ENCODE measurements at regions not wholly inside any gene's neighbourhood (a gene's known extent, or its start where the extent isn't known, plus 50 kb on each side); places are given as distances from the start of the nearest gene placed in this dataset.

GRCh38 chr9:91056917-91057316 is 255.3 kb downstream of the SYK start:
- no peak for DNase-seq (ENCODE audit: extremely low spot score)
- TF ChIP-seq SP1 (IDR thresholded peaks at IDR 0.05): no peak
- no peak for TF ChIP-seq ARNT (IDR thresholded peaks at IDR 0.05)
- CTCF ChIA-PET: no interaction called here
- POLR2A ChIA-PET: no interaction called here

GRCh38 chr9:91059713-91060112 is 258.1 kb downstream of the SYK start:
- TF ChIP-seq LEF1 (IDR thresholded peaks at IDR 0.05; ENCODE audit: borderline replicate concordance) (no peak), SP1 (IDR thresholded peaks at IDR 0.05) (no peak), TARDBP (IDR thresholded peaks at IDR 0.05) (no peak), FOXA1 (IDR thresholded peaks at IDR 0.05) (no peak), CTBP1 (IDR thresholded peaks at IDR 0.05; ENCODE audit: borderline replicate concordance) (no peak), ELF4 (IDR thresholded peaks at IDR 0.05) (no peak), FOXK2 (IDR thresholded peaks at IDR 0.05) (no peak), L3MBTL2 (conservative IDR thresholded peaks at IDR 0.05) (no peak), HDGF (IDR thresholded peaks at IDR 0.05; ENCODE audit: borderline replicate concordance) (no peak), NFRKB (IDR thresholded peaks at IDR 0.05) (no peak), ARNT (IDR thresholded peaks at IDR 0.05) (no peak), BHLHE40 (IDR thresholded peaks at IDR 0.05; ENCODE audit: borderline replicate concordance) (no peak), PKNOX1 (IDR thresholded peaks at IDR 0.05) (no peak), SUZ12 (IDR thresholded peaks at IDR 0.05) (no peak), FOXM1 (IDR thresholded peaks at IDR 0.05; ENCODE audit: borderline replicate concordance) (no peak), ZNF384 (IDR thresholded peaks at IDR 0.05) (no peak)
- ChIA-PET CTCF (no interaction called here), POLR2A (no interaction called here)
- no peak for DNase-seq (ENCODE audit: extremely low spot score)

- ChIA-PET CTCF (no interaction called here), POLR2A (no interaction called here)
- no peak for DNase-seq (ENCODE audit: extremely low spot score)
- TF ChIP-seq HDGF (IDR thresholded peaks at IDR 0.05; ENCODE audit: borderline replicate concordance) (no peak), FOXK2 (IDR thresholded peaks at IDR 0.05) (no peak), ARNT (IDR thresholded peaks at IDR 0.05) (no peak), ZNF384 (IDR thresholded peaks at IDR 0.05) (no peak), CTBP1 (IDR thresholded peaks at IDR 0.05; ENCODE audit: borderline replicate concordance) (no peak), ELF4 (IDR thresholded peaks at IDR 0.05) (no peak)
Measured at GRCh38 chr9:91060520-91061343, 259.1 kb downstream of the SYK start.

- POLR2A ChIA-PET: no interaction called here
- no peak for DNase-seq (ENCODE audit: extremely low spot score)
- TF ChIP-seq ELF4 (IDR thresholded peaks at IDR 0.05): no peak
- no peak for TF ChIP-seq SP1 (IDR thresholded peaks at IDR 0.05)
- TF ChIP-seq CTBP1 (IDR thresholded peaks at IDR 0.05; ENCODE audit: borderline replicate concordance): no peak
- no peak for TF ChIP-seq ARNT (IDR thresholded peaks at IDR 0.05)
- TF ChIP-seq TARDBP (IDR thresholded peaks at IDR 0.05): no peak
- TF ChIP-seq BHLHE40 (IDR thresholded peaks at IDR 0.05; ENCODE audit: borderline replicate concordance): no peak
- CTCF ChIA-PET: no interaction called here
Measured at GRCh38 chr9:91061506-91061905, 259.9 kb downstream of the SYK start.

- TF ChIP-seq SUZ12 (IDR thresholded peaks at IDR 0.05) (no peak), HDGF (IDR thresholded peaks at IDR 0.05; ENCODE audit: borderline replicate concordance) (no peak), TARDBP (IDR thresholded peaks at IDR 0.05) (no peak), BHLHE40 (IDR thresholded peaks at IDR 0.05; ENCODE audit: borderline replicate concordance) (no peak), NFRKB (IDR thresholded peaks at IDR 0.05) (no peak)
- CTCF ChIA-PET: interaction anchor here (1.1 kb wide), 1 partner anchor 27 kb away, joined by 3 read pairs; no protein-coding TSS in a partner anchor
- DNase-seq (ENCODE audit: extremely low spot score): no peak
- POLR2A ChIA-PET: no interaction called here
Measured at GRCh38 chr9:91062281-91062680, 260.7 kb downstream of the SYK start.

GRCh38 chr9:91063471-91063870 is 261.9 kb downstream of the SYK start:
- TF ChIP-seq LEF1 (IDR thresholded peaks at IDR 0.05; ENCODE audit: borderline replicate concordance) (no peak), TARDBP (IDR thresholded peaks at IDR 0.05) (no peak), FOXM1 (IDR thresholded peaks at IDR 0.05; ENCODE audit: borderline replicate concordance) (no peak), NFRKB (IDR thresholded peaks at IDR 0.05) (no peak), L3MBTL2 (conservative IDR thresholded peaks at IDR 0.05) (no peak), ZNF384 (IDR thresholded peaks at IDR 0.05) (no peak), PKNOX1 (IDR thresholded peaks at IDR 0.05) (no peak), SP1 (IDR thresholded peaks at IDR 0.05) (no peak), FOXA1 (IDR thresholded peaks at IDR 0.05) (no peak), ELF4 (IDR thresholded peaks at IDR 0.05) (no peak)
- ChIA-PET CTCF (interaction anchor here (1.1 kb wide), 1 partner anchor 26 kb away, joined by 3 read pairs; no protein-coding TSS in a partner anchor), POLR2A (no interaction called here)
- DNase-seq (ENCODE audit: extremely low spot score): no peak

- ChIA-PET CTCF (no interaction called here), POLR2A (no interaction called here)
- DNase-seq (ENCODE audit: extremely low spot score): no peak
- TF ChIP-seq SUZ12 (IDR thresholded peaks at IDR 0.05) (no peak), SP1 (IDR thresholded peaks at IDR 0.05) (no peak), ELF4 (IDR thresholded peaks at IDR 0.05) (no peak), LEF1 (IDR thresholded peaks at IDR 0.05; ENCODE audit: borderline replicate concordance) (no peak), NFRKB (IDR thresholded peaks at IDR 0.05) (no peak), L3MBTL2 (conservative IDR thresholded peaks at IDR 0.05) (no peak), HDGF (IDR thresholded peaks at IDR 0.05; ENCODE audit: borderline replicate concordance) (no peak), ARNT (IDR thresholded peaks at IDR 0.05) (no peak), FOXK2 (IDR thresholded peaks at IDR 0.05) (no peak), FOXM1 (IDR thresholded peaks at IDR 0.05; ENCODE audit: borderline replicate concordance) (no peak), BHLHE40 (IDR thresholded peaks at IDR 0.05; ENCODE audit: borderline replicate concordance) (no peak), PKNOX1 (IDR thresholded peaks at IDR 0.05) (no peak), FOXA1 (IDR thresholded peaks at IDR 0.05) (no peak), TARDBP (IDR thresholded peaks at IDR 0.05) (no peak), CTBP1 (IDR thresholded peaks at IDR 0.05; ENCODE audit: borderline replicate concordance) (no peak), ZNF384 (IDR thresholded peaks at IDR 0.05) (no peak)
Measured at GRCh38 chr9:91065231-91066041, 263.8 kb downstream of the SYK start.

Measured in HEK293T (cell line).